A673 (cell line): ENCODE measurements at regions not wholly inside any gene's neighbourhood (a gene's known extent, or its start where the extent isn't known, plus 50 kb on each side); places are given as distances from the start of the nearest gene placed in this dataset.

Source experiments
- CTCF ChIP-seq: fragments of 300-800, 200-600 bp; sonication (generic); conservative IDR thresholded peaks from 2 replicates; pipeline ENCODE4 v1.5.1; 2017; ENCODE audit warnings: low read depth, mild to moderate bottlenecking, antibody characterized with exemption, low read length, moderate library complexity, mixed read lengths
- EZH2 ChIP-seq: fragments of 200-600 bp; sonication (generic); IDR thresholded peaks from 2 replicates; pipeline ENCODE4 v1.6.1; 2017; ENCODE audit warnings: borderline replicate concordance, low read depth, mild to moderate bottlenecking, mixed read lengths, antibody characterized with exemption, low read length; ENCODE audit not compliant: poor library complexity, severe bottlenecking

- TF ChIP-seq CTCF: no peak
- TF ChIP-seq EZH2: no peak
These were observed 50.5 kb upstream of the PUDP start for GRCh38 chrX:7198499-7198898.
